Keratinocyte (primary cell): ENCODE measurements at regions not wholly inside any gene's neighbourhood (a gene's known extent, or its start where the extent isn't known, plus 50 kb on each side); places are given as distances from the start of the nearest gene placed in this dataset.

Source experiments
- DNase-seq: peaks from one replicate; pipeline ENCODE4 v3.0.0-alpha.2; 2011; ENCODE audit warnings: low read depth, missing footprints, low spot score
- FAIRE-seq: peaks from 2 replicates; lab custom pipeline; 2011; peaks lifted over from hg19 to GRCh38; lab: Jason Lieb, UNC
- H2AFZ ChIP-seq: 2 replicates; pipeline ENCODE4 v1.6.0; 2012; ENCODE audit warnings: low read length, control low read depth, inconsistent platforms; ENCODE audit not compliant: control insufficient read depth
- H3K27ac ChIP-seq: 2 replicates; pipeline ENCODE4 v1.5.1; 2011; ENCODE audit warnings: low read length; ENCODE audit not compliant: control insufficient read depth, insufficient read depth
- H3K27me3 ChIP-seq: 3 replicates; pipeline ENCODE4 v1.6.0; 2011; ENCODE audit warnings: low read length; ENCODE audit not compliant: control insufficient read depth, insufficient read depth; ENCODE audit errors: extremely low read depth
- H3K36me3 ChIP-seq, 2 experiments: 2 replicates in 1 of 2; 3 replicates in 1 of 2; pipeline ENCODE4 v1.5.1; 2011; ENCODE audit warnings: low read length in 2 of 2, mild to moderate bottlenecking in 1 of 2; ENCODE audit not compliant: control insufficient read depth in 2 of 2, insufficient read depth in 2 of 2; ENCODE audit errors: extremely low read depth in 1 of 2
- H3K4me1 ChIP-seq: 3 replicates; pipeline ENCODE4 v1.5.1; 2011; ENCODE audit warnings: low read length; ENCODE audit not compliant: control insufficient read depth, insufficient read depth; ENCODE audit errors: extremely low read depth
- H3K4me2 ChIP-seq: 3 replicates; pipeline ENCODE4 v1.6.0; 2011; ENCODE audit warnings: low read depth, low read length; ENCODE audit not compliant: control insufficient read depth, insufficient read depth; ENCODE audit errors: extremely low read depth
- H3K4me3 ChIP-seq, 3 experiments: fragments of 200-600 bp in 1 of 3; sonication (generic) in 1 of 3; 2 replicates in 2 of 3; 3 replicates in 1 of 3; pipeline ENCODE4 v1.5.1; 2011 to 2016; ENCODE audit warnings: low read length in 3 of 3, mild to moderate bottlenecking in 3 of 3, control low read depth in 2 of 3, inconsistent platforms in 1 of 3, low read depth in 1 of 3, mixed read lengths in 1 of 3, mixed run types in 1 of 3, moderate library complexity in 1 of 3; ENCODE audit not compliant: control insufficient read depth in 2 of 3, insufficient read depth in 2 of 3; ENCODE audit errors: extremely low read depth in 1 of 3
- H3K79me2 ChIP-seq: 2 replicates; pipeline ENCODE4 v1.6.0; 2012; ENCODE audit warnings: low read length; ENCODE audit not compliant: control insufficient read depth, insufficient read depth
- H3K9ac ChIP-seq: 3 replicates; pipeline ENCODE4 v1.6.0; 2011; ENCODE audit warnings: low read length; ENCODE audit not compliant: control insufficient read depth, insufficient read depth; ENCODE audit errors: extremely low read depth
- H3K9me1 ChIP-seq: 3 replicates; pipeline ENCODE4 v1.6.0; 2011; ENCODE audit warnings: low read length; ENCODE audit not compliant: control insufficient read depth, insufficient read depth; ENCODE audit errors: extremely low read depth
- H3K9me3 ChIP-seq: 2 replicates; pipeline ENCODE4 v1.5.1; 2012; ENCODE audit warnings: low read depth, low read length; ENCODE audit not compliant: control insufficient read depth
- H4K20me1 ChIP-seq: 3 replicates; pipeline ENCODE4 v1.6.0; 2011; ENCODE audit warnings: low read length; ENCODE audit not compliant: control insufficient read depth, insufficient read depth; ENCODE audit errors: extremely low read depth
- EZH2 ChIP-seq: IDR thresholded peaks from one replicate; pipeline ENCODE4 v1.6.1; 2012; ENCODE audit warnings: inconsistent platforms, mild to moderate bottlenecking, low read length, moderate library complexity
- dilution Hi-C: fragments of 300-500 bp; cut with MboI; formaldehyde crosslinking; loops from one replicate; pipeline ENCODE4 v1.7.0; 2020; ENCODE audit warnings: low sequenced_read_pairs; ENCODE audit not compliant: extremely low pct_ligation_motif_present
- TF ChIP-seq, protein P1 (sequence below), 3 experiments: IDR thresholded peaks in 1 of 3; conservative IDR thresholded peaks in 1 of 3; optimal IDR thresholded peaks in 1 of 3; 2 replicates in 2 of 3; 3 replicates in 1 of 3; pipeline versions ENCODE3 to v1.5.1; 2011; ENCODE audit warnings: low read length in 3 of 3, mild to moderate bottlenecking in 3 of 3, moderate library complexity in 2 of 3, control low read depth in 1 of 3, inconsistent platforms in 1 of 3; ENCODE audit not compliant: insufficient read depth in 2 of 3; ENCODE audit errors: extremely low read depth in 1 of 3

DNA sequence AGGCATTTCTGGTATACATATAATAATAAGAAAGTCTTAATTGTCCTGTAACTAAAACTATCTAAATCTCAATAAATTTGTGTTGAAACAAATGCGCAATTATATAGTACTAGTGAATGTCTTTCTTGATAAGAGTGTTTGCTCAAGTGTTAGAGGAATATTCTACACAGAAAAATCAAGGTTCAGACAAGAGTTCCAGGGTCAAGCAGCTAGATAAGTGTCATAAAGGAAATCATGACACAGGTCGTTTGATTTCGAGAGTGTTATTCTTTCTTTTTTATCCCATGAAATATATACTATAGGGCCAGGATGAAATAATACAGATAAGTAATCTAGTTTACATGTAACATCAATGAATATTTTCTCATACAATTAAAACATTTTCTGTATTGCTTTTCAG is 366.1 kb downstream of the UTRN start:
- no peaks in the 10 kb centered on the region for H3K36me3 ChIP-seq
- no peaks in the 10 kb centered on the region for H3K9me3 ChIP-seq
- FAIRE-seq (no peak), DNase-seq (no peak)
- dilution Hi-C loops, result no loop called here
- H2AFZ ChIP-seq, result no peak overlapping the region
- no peak overlapping the region for H3K4me3 ChIP-seq
- H3K79me2 ChIP-seq, result no peaks in the 10 kb centered on the region
- no peak overlapping the region for H3K9ac ChIP-seq
- H3K9me1 ChIP-seq, result no peaks in the 10 kb centered on the region
- no peaks in the 10 kb centered on the region for H3K4me1 ChIP-seq
- H3K4me2 ChIP-seq, result no peak overlapping the region
- H3K27ac ChIP-seq, result no peak overlapping the region
- no peaks in the 10 kb centered on the region for H4K20me1 ChIP-seq
- TF ChIP-seq, protein P1, sequence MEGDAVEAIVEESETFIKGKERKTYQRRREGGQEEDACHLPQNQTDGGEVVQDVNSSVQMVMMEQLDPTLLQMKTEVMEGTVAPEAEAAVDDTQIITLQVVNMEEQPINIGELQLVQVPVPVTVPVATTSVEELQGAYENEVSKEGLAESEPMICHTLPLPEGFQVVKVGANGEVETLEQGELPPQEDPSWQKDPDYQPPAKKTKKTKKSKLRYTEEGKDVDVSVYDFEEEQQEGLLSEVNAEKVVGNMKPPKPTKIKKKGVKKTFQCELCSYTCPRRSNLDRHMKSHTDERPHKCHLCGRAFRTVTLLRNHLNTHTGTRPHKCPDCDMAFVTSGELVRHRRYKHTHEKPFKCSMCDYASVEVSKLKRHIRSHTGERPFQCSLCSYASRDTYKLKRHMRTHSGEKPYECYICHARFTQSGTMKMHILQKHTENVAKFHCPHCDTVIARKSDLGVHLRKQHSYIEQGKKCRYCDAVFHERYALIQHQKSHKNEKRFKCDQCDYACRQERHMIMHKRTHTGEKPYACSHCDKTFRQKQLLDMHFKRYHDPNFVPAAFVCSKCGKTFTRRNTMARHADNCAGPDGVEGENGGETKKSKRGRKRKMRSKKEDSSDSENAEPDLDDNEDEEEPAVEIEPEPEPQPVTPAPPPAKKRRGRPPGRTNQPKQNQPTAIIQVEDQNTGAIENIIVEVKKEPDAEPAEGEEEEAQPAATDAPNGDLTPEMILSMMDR (optimal IDR thresholded peaks at IDR 0.05 in 1 of 3, IDR thresholded peaks at IDR 0.05 in 1 of 3, conservative IDR thresholded peaks at IDR 0.05 in 1 of 3; ENCODE audit: extremely low read depth in 1 of 3, insufficient read depth in 2 of 3, low read length in 3 of 3), result no peak
- no peak for TF ChIP-seq EZH2
- H3K27me3 ChIP-seq, result no peaks in the 10 kb centered on the region

DNA sequence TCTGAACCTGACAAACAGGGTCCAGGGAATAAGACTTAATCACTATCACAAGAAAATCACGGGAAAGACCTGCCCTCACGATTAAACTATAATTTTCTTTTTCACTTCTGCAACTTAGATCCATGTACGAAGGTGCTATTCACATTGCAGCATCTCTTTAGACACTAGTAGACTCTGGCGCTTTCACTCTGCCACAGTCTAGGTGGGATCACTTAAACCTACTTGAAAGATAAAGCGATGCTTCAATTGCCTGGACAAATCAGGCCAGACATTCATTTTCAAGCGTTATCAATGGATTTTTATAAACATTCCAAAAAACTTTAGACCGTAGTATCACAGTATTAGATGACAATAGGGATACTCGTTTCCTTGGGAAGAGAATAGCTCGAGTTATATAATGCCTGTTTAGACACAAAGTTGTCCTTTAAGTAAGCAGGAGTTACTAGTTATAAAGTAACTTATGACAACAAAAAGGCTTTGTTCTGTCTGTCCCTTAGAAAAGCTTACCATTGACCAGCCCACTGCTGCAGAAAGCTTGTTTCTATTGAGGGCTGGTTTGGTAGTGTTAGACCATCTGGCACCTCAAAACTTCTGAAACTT is 367.3 kb downstream of the UTRN start:
- no peak overlapping the region for H3K27ac ChIP-seq
- no peaks in the 10 kb centered on the region for H3K36me3 ChIP-seq
- dilution Hi-C loops, result no loop called here
- DNase-seq (no peak), FAIRE-seq (no peak)
- H3K4me3 ChIP-seq, result no peak overlapping the region
- H2AFZ ChIP-seq, result no peak overlapping the region
- H3K9me1 ChIP-seq, result no peaks in the 10 kb centered on the region
- H3K9me3 ChIP-seq, result no peaks in the 10 kb centered on the region
- no peaks in the 10 kb centered on the region for H4K20me1 ChIP-seq
- H3K4me1 ChIP-seq, result peaks cover 3% of the 10 kb centered on the region
- H3K79me2 ChIP-seq, result no peaks in the 10 kb centered on the region
- no peaks in the 10 kb centered on the region for H3K27me3 ChIP-seq
- no peak overlapping the region for H3K4me2 ChIP-seq
- TF ChIP-seq, protein P1 (optimal IDR thresholded peaks at IDR 0.05 in 1 of 3, IDR thresholded peaks at IDR 0.05 in 1 of 3, conservative IDR thresholded peaks at IDR 0.05 in 1 of 3; ENCODE audit: extremely low read depth in 1 of 3, insufficient read depth in 2 of 3, low read length in 3 of 3), result no peak
- H3K9ac ChIP-seq, result no peak overlapping the region
